NCI-H128 (cell line): ENCODE measurements at regions not wholly inside any gene's neighbourhood (a gene's known extent, or its start where the extent isn't known, plus 50 kb on each side); places are given as distances from the start of the nearest gene placed in this dataset.
"Not testable (repeated sequence)": the region's sequence is repeated elsewhere in the genome, so short reads cannot be mapped to it uniquely, and the experiment has no call there.

Source experiments
- DNase-seq: peaks from one replicate; lab custom pipeline; 2025; ENCODE audit not compliant: unreplicated experiment; lab: John Stamatoyannopoulos, UW

DNA sequence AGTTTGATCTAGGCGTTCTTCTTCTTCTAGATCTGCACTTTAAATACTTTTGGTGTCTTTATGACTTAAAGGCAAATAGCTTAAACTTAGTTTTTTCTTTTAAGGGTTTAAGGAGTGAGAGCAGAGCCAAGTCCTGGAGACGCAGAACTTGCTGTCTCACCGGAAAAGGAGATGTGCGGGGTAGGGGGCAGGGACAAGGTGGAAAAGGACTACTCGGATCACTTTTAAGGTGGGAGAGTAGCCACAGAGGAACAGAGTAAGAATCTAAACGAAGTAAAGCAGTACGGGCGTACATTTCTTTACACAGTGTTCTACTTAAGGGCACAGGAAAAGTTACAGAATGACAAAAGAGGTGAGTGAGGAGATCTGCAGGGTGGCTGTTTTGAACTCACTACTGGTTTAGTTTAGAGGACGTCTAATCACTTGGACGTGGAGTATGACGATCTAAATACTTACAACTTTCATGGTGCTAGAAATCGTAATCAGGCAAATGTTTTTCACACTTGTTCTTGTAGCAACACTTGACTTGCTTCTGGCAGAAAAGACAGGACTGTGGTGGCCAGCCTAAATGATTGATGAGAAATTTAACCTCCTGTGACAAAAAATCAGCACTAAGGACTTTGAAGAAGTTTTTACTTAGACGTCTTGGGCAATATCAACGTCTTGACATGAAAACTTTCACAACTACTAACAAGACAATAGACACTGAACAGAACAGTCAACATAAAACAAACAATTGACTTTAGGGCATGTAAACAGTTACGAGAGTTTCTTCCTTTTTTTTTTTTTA, 127.0 kb downstream of the ART5 start:
- not testable (repeated sequence) for DNase-seq

DNA sequence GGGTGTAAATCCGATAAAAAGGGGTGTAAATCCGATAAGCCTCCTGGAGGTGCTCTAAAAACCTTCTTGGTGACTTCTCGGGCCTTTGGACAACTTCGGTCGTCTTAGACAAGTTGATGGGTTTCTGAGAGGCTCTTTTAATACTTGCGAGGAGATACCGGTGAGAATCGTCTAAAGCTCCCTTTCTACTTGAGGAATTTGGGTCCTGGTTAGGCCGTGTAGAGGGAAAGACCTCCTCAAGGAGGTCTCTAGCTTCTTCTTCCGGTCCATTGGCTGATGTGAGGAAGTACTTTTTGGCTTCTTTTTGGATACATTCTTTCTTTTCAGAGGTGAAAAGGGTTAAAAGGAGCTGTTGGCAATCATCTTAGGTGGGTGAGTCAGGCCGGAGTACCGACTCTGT, 128.5 kb downstream of the ART5 start:
- DNase-seq, result not testable (repeated sequence)

DNA sequence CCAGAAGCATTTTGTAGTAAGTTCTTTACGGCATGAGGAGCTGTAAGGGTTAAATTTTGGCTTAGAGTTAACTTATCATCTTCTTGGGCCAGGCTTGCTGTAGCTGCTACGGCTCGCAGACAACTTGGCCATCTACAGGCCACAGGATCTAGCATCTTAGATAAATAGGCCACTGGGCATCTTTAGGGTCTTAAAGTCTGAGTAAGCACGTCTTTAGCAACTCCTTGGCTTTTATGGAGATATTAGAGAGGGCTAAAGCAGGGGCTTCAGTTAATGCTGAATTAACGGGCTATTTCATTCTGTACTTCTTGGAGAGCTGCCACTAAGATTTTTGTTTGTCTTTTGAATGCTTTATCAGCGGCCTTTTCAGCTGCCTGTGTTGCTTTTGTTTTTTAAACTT, 129.0 kb downstream of the ART5 start:
- DNase-seq, result not testable (repeated sequence)

DNA sequence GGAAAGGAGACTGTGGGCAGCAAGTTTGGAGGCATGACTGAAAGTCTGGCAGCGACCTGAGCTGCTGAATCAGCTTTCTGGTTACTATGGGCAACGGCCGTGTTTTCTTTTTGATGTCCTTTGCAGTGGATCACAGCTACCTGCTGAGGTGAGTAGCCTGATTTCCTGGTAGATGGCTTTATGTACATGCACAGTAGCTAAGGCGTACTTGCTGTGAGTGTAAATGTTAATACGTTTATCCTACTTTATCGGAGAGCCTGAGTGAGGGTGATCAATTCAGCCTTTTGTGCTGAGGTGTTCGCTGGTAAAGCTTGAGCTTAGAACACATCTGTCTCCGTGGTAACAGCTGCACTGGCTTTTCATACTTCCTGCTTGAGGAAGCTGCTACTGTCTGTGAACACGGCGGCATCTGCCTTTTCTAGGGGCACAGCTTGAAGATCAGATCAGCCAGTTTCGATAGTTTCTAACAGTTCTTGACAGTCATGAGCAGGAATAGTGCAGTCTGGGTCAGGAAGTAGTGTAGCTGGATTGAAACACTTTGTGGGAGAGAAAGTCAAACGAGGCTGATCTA, 129.6 kb downstream of the ART5 start:
- DNase-seq, result not testable (repeated sequence)

DNA sequence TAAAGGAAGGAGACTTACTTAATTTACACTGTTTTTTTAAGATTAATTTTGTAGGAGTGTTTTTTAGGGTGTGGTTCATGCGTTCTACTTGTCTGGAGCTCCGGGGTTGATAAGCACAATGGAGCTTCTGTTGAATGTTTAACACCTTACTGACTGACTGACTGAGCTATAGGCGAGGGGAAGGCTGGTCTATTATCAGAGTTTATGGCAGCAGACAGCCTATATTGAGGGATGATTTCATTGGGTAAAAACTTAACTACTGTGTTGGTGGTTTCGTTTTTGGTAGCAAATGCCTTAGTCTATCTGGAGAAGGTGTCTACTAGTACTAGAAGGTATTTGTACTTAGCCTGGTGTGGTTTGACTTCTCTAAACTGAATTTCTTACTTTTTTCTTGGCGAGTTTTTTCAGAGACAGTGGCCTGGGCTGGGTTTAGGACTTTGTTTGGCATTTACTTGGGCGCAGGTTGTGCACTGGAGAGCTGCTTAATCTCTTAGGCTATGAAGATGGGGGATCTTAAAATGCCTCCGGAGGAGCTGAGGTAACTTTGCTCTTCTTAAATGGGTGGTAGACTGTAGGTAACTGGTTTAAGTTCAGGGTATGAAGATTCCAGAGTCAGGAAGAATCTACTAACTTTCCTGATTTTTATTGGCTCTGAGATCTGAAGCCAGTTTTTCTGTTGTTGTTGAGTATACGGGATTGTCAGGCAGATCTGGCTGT, 130.2 kb downstream of the ART5 start:
- DNase-seq, result not testable (repeated sequence)

DNA sequence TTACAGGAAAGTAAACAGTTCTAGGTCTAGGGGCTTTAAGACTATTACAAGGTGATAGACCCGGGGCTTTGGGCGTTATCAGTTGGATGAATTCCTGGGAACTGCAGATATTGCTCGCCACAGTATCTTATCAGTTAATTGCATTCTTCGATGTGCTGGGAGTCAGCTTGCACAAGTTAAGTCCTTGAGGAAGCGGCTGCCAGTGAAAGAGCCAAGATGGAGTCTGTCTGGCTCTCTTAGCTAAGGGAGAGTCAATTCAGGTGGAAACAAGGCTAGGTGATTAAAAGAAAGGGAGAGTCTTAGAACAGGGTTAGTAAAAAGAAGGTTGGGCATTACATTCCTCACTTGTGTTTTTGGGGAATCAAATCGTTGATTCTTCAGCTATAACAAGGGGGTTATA, 130.6 kb upstream of the ZNF195 start:
- DNase-seq, result not testable (repeated sequence)

DNA sequence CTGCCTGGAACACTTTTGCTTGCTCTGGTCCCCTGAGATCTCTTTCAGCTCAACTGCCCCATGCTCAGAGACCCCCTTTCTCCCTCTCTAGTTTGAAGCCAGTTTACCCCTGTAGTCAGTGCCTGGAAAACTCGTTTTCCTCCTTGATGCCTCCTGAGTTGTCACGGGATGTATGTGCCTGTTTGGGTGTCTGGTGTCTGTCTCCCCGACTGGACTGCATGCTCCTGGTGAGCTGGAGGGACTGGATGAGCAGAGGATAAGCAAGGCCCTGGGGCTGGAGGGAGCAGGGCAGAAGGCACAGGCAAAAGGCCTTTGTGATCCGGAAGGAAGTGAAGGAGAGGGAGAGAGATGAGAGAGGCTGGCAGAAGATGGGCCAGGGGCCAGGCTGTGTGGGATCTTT, 120.3 kb upstream of the ZNF195 start:
- DNase-seq, result not testable (repeated sequence)

DNA sequence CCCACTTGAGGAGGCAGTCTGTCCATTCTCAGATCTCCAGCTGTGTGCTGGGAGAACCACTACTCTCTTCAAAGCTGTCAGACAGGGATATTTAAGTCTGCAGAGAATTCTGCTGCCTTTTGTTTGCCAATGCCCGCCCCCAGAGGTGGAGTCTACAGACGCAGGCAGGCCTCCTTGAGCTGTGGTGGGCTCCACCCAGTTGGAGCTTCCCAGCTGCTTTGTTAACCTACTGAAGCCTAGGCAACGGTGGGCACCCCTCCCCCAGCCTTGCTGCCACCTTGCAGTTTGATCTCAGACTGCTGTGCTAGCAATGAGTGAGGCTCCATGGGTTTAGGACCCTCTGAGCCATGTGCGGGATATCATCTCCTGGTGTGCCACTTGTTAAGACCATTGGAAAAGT, 119.4 kb upstream of the ZNF195 start:
- DNase-seq, result not testable (repeated sequence)

DNA sequence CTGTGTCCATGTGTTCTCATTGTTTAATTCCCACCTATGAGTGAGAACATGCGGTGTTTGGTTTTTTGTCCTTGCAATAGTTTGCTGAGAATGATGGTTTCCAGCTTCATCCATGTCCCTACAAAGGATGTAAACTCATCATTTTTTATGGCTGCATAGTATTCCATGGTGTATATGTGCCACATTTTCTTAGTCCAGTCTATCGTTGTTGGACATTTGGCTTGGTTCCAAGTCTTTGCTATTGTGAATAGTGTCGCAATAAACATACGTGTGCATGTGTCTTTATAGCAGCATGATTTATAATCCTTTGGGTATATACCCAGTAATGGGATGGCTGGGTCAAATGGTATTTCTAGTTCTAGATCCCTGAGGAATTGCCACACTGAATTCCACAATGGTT, 114.2 kb upstream of the ZNF195 start:
- not testable (repeated sequence) for DNase-seq

DNA sequence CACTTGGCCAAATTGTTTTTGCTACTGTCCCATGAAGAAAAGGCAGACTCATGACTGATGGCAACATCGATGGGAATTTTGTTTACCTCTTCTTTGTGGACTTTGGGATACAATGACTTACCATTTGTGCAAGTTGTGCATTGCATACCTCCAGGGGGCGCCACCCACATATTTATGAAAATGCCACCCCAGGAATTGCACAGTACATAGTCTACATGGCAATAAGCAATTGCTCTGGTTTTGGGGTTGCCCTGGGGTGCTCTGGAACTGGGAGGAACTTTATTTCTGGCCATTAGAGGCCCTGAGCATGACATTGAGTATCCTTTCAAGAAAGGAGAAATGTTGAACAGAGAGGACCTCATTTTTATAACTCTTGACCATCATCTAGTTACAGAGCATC, 109.1 kb upstream of the ZNF195 start:
- DNase-seq, result not testable (repeated sequence)

DNA sequence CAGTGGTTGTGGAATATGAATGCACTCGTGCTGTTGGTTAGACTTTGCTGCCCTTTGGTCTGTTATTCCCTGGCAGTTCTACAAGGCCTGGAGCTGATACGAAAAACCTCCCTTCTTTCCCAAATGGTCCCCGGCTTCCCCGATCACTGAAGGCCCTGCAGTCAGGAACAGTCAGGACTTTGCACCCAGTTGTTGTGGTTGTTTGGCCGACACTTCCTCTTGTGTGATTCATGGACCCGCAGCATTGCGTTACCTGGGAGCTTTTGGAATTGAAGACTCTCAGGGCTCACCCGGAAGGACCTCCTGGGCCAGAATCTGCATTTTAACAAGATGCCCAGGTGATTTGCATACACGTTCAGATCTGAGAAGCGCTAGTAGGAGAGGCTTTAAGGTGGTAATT, 106.8 kb upstream of the ZNF195 start:
- not testable (repeated sequence) for DNase-seq

DNA sequence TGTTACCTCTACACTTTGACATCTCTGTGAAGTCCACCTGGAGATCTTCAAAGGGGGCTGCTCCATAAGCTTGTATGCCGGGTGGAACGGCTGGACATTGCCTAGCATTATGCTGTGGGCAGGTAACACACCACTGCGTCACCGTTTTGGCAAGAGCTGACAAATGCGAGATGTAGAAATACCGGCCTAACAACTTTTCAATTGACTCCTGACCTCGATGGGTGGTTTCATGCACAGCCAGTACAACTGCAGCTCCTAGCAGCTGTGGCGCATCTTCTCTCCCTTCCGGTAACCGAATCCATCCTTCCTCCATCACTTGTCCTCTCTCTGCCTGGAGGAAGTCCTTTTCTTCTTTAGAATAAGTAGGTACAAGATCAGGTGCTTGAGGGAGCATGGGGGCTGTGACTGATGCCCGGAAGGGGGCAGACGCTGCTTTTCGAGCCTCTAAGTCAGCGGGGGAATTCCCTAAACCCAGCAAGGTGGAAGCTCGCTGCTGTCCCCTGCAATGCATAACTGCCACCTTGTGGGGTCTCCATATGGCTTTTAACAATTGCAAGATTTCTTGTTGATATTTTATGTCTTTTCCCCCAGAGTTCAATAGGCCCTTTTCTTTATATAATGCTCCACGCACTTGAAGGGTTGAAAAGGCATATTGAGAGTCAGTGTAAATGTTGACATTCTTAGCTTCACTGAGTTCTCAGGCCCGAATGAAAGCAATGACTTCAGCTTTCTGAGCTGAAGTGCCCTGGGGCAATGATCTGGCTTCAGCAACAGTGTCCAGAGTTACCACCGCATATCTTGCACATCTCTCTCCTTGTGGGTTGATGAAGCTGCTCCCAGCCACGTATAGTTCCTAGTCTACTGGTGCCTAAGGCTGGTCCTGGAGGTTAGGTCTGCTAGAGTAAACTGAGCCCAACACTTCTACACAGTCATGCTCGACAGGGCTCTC, 98.3 kb upstream of the ZNF195 start:
- DNase-seq, result peak; percentile 11

DNA sequence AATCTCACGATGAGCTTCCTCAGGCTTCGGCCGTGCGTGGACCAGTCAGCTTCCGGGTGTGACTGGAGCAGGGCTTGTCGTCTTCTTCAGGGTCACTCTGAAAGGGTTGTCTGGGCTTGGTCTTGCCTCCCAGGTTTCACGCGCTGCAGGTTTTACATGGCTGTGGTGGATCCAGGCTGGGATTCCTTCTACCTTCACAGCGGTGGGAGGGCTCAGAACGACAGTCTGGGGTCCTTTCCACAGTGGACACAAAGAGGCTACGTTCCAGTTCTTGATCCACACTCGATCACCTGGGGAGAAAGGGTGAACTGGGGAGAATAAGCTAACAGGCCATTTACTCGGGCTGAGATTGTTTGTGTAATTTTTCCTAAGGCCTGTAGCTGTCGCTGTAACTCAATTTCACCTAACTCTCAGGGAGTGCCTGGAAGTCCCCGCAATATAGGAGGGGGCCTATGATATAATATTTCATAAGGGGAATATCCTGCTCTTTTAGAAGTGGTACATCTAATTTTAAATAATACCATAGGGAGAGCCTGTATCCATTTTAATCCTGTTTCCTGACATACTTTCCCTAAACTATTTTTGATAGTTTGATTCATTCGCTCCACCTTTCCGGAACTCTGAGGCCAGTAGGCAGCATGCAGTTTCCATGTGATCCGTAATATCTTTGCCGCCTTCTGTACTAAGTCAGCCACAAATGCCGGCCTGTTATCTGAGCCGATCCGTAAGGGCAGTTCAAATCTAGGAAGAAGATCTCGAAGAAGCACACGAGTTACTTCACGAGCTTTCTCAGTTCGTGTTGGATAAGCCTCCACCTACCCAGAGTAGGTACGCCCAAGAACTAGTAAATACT, 97.4 kb upstream of the ZNF195 start:
- DNase-seq, result not testable (repeated sequence)

DNA sequence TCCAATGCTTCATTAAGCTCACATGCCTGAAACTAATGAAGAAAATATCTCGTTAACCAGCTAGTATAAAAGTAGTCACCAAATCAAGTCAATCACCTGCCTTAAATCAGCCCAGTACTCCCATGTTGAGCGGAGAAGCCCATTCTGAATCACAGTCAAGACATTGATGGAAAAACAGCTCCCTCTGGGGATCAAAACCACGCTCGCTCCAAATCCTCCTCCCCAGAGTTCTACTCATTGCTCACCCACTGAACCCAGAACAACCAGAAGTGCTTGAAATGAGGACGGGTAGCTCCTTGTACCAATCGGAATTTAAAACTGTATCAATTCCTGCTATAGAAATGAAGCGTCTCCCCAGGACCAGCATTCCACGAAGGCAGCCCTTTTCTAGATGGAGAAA, 90.0 kb upstream of the ZNF195 start:
- DNase-seq, result not testable (repeated sequence)

DNA sequence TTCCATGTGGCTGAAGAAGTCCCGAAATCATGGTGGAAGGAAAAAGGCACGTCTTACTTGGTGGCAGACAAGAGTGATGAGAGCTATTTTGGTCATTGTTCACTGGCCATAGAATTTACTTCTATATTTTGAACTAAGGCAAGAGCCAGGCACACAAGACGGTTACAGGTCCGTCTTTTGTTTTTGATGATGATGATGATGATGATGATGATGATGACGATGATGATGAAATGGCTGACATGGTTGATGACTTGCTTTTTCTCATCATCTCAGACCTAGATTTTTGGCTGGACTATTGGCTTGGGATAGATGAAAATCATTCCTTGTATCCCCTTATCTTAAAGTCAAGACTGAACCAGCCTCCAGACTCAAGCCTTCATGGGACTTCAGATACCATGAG, 88.7 kb upstream of the ZNF195 start:
- DNase-seq, result not testable (repeated sequence)

DNA sequence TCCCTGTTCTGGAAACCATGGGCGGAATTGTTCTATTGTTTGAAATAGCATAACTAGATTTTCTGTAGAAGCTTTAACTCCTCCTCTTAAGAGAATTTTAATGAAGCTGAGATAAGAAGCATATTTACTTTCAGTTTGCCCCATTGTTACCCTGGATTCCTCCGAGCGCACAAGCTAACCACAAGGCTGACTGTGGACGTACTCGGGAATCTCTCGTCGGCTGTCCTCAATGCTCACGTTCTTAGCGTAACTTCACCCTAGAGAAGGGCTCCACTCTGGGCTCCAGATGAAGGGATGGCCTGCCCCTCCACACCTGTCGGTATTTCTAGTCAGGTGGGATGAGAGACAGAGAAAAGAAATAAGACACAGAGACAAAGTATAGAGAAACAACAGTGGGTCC, 76.7 kb upstream of the ZNF195 start:
- not testable (repeated sequence) for DNase-seq

DNA sequence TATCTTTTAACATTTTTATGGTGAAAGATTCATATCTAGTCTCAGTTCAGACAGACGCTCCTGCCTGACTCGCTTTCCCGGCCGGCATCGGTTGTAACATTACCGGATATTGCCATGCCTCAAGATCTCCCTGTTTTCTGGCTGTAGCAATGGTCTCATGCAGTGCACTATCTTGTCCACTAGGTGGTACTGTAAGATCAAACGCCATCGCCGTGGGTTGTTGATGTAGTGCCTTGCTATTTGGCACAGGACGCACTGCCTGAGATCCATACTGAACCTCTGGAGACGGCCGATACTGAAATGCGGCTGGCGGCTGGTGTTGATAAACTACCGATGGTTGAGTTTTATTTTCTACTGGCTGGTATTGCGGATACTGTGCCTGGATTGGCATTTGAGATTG, 75.9 kb upstream of the ZNF195 start:
- DNase-seq, result peak; percentile 19

DNA sequence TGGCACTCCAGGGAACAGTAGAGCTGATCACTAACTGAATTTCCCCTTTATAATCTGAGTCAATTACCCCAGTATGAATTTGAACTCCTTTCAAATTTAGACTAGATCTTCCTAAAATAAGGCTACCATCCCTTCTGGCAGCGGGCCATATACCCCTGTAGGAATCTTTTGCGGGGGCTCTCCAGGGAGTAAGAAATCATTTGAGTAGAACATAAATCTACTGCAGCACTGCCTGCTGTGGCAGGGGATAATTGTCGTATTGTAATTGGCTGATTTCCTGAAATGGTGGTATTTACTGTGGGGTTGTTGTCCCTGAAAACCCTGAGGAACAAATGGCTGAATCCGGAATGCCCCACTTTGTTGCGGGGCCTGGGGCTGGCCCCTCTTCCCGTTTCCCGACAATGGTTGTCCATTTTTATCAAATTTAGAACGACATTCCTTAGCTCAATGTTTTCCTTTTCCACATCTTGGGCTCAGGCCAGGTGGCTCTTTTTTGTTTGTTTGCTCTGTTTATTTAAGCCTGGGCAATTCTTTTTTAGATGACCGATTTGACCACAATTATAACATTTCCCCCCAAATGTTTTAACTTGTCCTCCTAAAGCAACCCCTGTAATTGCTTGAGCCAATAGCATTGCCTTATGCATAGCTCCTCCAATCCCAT, 74.8 kb upstream of the ZNF195 start:
- DNase-seq, result not testable (repeated sequence)

DNA sequence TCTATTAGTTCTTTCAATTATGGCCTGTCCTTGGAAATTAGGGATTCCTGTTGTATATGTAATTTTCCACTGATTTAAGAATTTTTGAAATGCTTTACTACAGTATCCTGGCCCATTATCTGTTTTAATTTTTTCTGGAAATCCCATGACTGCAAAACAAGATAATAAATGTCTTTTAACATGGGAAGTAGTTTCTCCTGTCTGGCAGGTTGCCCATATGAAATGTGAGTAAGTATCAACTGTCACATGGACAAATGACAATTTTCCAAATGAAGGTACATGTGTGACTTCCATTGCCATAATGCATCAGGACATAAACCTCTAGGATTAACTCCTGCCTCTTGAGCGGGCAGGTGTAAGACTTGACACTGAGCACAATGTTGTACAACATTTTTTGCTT, 71.9 kb upstream of the ZNF195 start:
- not testable (repeated sequence) for DNase-seq
